ENCODE measurements at regions not wholly inside any gene's neighbourhood (a gene's known extent, or its start where the extent isn't known, plus 50 kb on each side); places are given as distances from the start of the nearest gene placed in this dataset.

- no peak overlapping the region for H3K4me3 ChIP-seq (ENCODE audit: control insufficient read depth, low read depth, low read length)
- DNase-seq (ENCODE audit: low read depth), result no peak
- TF ChIP-seq, protein P1, sequence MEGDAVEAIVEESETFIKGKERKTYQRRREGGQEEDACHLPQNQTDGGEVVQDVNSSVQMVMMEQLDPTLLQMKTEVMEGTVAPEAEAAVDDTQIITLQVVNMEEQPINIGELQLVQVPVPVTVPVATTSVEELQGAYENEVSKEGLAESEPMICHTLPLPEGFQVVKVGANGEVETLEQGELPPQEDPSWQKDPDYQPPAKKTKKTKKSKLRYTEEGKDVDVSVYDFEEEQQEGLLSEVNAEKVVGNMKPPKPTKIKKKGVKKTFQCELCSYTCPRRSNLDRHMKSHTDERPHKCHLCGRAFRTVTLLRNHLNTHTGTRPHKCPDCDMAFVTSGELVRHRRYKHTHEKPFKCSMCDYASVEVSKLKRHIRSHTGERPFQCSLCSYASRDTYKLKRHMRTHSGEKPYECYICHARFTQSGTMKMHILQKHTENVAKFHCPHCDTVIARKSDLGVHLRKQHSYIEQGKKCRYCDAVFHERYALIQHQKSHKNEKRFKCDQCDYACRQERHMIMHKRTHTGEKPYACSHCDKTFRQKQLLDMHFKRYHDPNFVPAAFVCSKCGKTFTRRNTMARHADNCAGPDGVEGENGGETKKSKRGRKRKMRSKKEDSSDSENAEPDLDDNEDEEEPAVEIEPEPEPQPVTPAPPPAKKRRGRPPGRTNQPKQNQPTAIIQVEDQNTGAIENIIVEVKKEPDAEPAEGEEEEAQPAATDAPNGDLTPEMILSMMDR (conservative IDR thresholded peaks at IDR 0.05; ENCODE audit: control insufficient read depth, insufficient read depth, low read depth, low read length), result no peak
Observed at GRCh38 chr5:101677961-101678360, 618.1 kb downstream of the SLCO4C1 start.

DNA sequence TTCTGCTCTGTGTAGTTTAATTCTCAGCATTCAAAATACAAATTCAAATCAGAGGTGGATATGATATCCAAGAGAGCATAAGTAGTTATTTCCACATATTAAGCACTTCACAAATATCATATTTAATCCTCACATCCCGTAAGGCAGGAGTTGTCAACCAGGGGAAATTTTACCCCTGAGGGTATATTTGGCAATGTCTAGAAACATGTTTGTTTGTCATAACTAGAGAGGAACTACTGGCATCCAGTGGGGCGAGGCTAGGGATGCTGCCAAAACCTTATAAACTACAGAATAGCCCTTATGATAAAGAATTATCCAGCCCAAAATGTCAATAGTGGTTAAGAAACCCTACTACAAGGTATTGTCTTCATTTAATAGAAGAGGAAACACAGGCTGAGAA lies 619.4 kb downstream of the SLCO4C1 start:
- DNase-seq (ENCODE audit: low read depth), result no peak
- H3K4me3 ChIP-seq (ENCODE audit: control insufficient read depth, low read depth, low read length), result no peak overlapping the region
- TF ChIP-seq, protein P1 (conservative IDR thresholded peaks at IDR 0.05; ENCODE audit: control insufficient read depth, insufficient read depth, low read depth, low read length), result no peak

DNA sequence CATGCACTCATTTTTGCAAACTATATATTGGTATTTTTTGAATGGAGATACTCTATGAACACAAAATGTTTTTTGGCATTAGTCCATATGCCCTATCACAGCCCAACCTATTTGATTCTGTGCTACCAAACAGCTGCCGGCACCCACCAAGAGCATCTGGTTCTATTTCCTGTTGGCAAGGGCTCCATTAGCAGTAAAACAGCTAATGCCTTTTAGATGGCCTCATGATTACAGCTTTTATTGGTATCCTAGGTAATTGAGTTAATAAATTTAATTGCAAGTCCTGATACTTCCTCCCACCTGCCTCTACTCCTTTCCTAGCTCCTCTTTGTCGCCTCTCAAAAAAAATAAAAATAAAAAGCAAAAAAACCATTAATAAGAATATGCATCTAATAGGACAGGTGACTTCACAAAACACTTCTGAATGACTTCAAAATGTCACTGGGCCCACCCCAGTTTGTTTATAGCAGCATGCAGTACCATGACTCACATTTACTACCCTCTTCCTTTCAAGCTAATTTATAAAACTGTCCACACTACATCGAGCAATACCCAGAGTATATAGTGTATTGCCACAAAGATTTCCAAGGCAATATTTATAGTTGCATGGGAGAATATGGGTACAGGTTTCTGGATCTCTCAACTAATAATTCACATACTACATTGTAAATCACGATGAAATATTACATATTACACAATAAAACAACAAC lies 620.4 kb downstream of the SLCO4C1 start:
- no peak for DNase-seq (ENCODE audit: low read depth)
- TF ChIP-seq, protein P1 (conservative IDR thresholded peaks at IDR 0.05; ENCODE audit: control insufficient read depth, insufficient read depth, low read depth, low read length), result no peak
- H3K4me3 ChIP-seq (ENCODE audit: control insufficient read depth, low read depth, low read length), result no peak overlapping the region

DNA sequence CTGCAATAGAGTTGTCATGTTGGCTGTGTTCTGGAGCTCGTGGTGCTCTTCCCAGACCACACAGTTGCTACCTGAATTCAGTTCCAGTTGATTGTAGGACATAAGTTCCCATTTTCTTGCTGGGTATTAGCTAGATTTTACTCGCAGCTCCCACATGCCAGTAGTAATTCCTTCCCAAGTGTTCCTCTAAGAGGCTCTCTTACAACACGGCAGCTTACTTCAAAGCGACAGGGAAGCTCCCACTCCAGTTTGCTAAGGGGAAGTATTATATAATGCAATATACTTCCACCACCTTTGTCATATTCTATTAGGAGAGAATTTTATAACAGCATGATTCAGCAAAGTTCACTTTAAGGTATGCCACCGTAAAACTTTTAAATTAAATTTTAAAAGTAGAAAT lies 623.0 kb downstream of the SLCO4C1 start:
- TF ChIP-seq, protein P1 (conservative IDR thresholded peaks at IDR 0.05; ENCODE audit: control insufficient read depth, insufficient read depth, low read depth, low read length), result no peak
- no peak overlapping the region for H3K4me3 ChIP-seq (ENCODE audit: control insufficient read depth, low read depth, low read length)
- DNase-seq (ENCODE audit: low read depth), result no peak

- TF ChIP-seq, protein P1 (conservative IDR thresholded peaks at IDR 0.05; ENCODE audit: control insufficient read depth, insufficient read depth, low read depth, low read length), result no peak
- no peak for DNase-seq (ENCODE audit: low read depth)
- no peak overlapping the region for H3K4me3 ChIP-seq (ENCODE audit: control insufficient read depth, low read depth, low read length)
Observed at GRCh38 chr5:101664071-101664791, 631.9 kb downstream of the SLCO4C1 start.

DNA sequence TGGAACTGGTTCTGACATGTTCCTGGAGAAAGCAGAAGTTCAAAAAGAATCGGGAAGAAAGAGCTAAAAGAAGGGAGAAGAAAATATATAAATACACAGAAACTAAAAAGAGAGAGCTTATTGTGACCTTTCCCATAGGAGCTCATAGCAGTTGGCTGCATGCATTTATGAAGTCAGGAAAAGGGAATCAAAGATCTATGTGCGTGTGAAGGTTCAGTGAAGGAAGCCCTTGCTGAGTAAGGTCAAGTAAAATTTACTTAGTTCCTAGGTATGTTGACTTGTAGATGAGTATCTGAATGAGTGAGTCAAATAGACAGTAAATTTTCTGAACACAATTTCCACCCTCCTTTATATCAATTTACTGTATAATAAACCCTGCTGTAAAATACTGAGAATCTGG lies 632.5 kb downstream of the SLCO4C1 start:
- DNase-seq (ENCODE audit: low read depth), result no peak
- TF ChIP-seq, protein P1 (conservative IDR thresholded peaks at IDR 0.05; ENCODE audit: control insufficient read depth, insufficient read depth, low read depth, low read length), result no peak

More for the DNA sequence above, 632.5 kb downstream of the SLCO4C1 start:
- no peak overlapping the region for H3K4me3 ChIP-seq (ENCODE audit: control insufficient read depth, low read depth, low read length)

Data from fibroblast of mammary gland (primary cell).